Glutamatergic neuron (in vitro differentiated cells): ENCODE measurements at regions not wholly inside any gene's neighbourhood (a gene's known extent, or its start where the extent isn't known, plus 50 kb on each side); places are given as distances from the start of the nearest gene placed in this dataset.

Source experiments
- DNase-seq: peaks from one replicate; pipeline ENCODE4 v3.0.0; 2022
- H3K27ac Mint-ChIP-seq: one replicate; pipeline ENCODE4 v1.8.0; 2020; ENCODE audit warnings: mild to moderate bottlenecking, mixed read lengths, inconsistent platforms; ENCODE audit not compliant: unreplicated experiment
- H3K27me3 Mint-ChIP-seq: one replicate; pipeline ENCODE4 v1.8.0; 2020; ENCODE audit warnings: mild to moderate bottlenecking, moderate library complexity, mixed read lengths, inconsistent platforms; ENCODE audit not compliant: unreplicated experiment
- H3K36me3 Mint-ChIP-seq: one replicate; pipeline ENCODE4 v1.8.0; 2020; ENCODE audit warnings: mild to moderate bottlenecking, mixed read lengths, inconsistent platforms; ENCODE audit not compliant: unreplicated experiment
- H3K4me1 Mint-ChIP-seq: one replicate; pipeline ENCODE4 v1.8.0; 2020; ENCODE audit warnings: mild to moderate bottlenecking, low read depth, mixed read lengths, inconsistent platforms; ENCODE audit not compliant: unreplicated experiment
- H3K4me3 Mint-ChIP-seq: one replicate; pipeline ENCODE4 v1.8.0; 2020; ENCODE audit warnings: mild to moderate bottlenecking, mixed read lengths, inconsistent platforms; ENCODE audit not compliant: unreplicated experiment
- H3K9me3 Mint-ChIP-seq: one replicate; pipeline ENCODE4 v1.8.0; 2020; ENCODE audit warnings: mild to moderate bottlenecking, moderate library complexity, mixed read lengths, inconsistent platforms; ENCODE audit not compliant: unreplicated experiment
- TF ChIP-seq, protein P1 (sequence below): fragments of 200-600 bp; sonication (generic); IDR thresholded peaks from one replicate; pipeline ENCODE4 v1.5.0; 2021; ENCODE audit not compliant: partially characterized antibody, unreplicated experiment

DNA sequence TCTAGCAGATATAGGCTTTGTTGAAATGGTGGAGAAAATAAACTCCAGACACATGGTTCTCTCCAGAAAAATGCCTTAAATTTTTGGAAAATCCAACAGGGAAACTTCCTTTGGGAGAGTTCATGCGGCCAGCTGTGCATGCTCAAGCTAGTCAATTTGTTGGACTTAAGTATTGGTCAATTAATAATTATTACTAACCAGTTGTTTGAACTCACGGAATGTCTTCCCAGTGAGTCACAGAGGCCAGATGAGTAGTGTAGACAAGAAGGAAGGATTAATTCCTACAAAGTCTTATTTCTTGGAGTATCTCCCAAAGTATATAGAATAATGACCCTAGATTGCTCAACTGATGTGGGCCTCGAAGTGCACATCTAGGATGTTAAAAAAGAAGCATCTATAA lies 103.6 kb downstream of the MACIR start:
- Mint-ChIP-seq H3K4me3 (no peak overlapping the region), H3K27ac (no peak overlapping the region), H3K4me1 (peaks cover 1% of the 10 kb centered on the region), H3K27me3 (no peaks in the 10 kb centered on the region), H3K9me3 (no peaks in the 10 kb centered on the region), H3K36me3 (no peaks in the 10 kb centered on the region)
- DNase-seq: no peak
- TF ChIP-seq, protein P1, sequence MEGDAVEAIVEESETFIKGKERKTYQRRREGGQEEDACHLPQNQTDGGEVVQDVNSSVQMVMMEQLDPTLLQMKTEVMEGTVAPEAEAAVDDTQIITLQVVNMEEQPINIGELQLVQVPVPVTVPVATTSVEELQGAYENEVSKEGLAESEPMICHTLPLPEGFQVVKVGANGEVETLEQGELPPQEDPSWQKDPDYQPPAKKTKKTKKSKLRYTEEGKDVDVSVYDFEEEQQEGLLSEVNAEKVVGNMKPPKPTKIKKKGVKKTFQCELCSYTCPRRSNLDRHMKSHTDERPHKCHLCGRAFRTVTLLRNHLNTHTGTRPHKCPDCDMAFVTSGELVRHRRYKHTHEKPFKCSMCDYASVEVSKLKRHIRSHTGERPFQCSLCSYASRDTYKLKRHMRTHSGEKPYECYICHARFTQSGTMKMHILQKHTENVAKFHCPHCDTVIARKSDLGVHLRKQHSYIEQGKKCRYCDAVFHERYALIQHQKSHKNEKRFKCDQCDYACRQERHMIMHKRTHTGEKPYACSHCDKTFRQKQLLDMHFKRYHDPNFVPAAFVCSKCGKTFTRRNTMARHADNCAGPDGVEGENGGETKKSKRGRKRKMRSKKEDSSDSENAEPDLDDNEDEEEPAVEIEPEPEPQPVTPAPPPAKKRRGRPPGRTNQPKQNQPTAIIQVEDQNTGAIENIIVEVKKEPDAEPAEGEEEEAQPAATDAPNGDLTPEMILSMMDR: no peak

- H3K27me3 Mint-ChIP-seq: no peaks in the 10 kb centered on the region
- no peaks in the 10 kb centered on the region for H3K36me3 Mint-ChIP-seq
- peaks cover 1% of the 10 kb centered on the region for H3K4me1 Mint-ChIP-seq
- no peak overlapping the region for H3K27ac Mint-ChIP-seq
- no peak overlapping the region for H3K4me3 Mint-ChIP-seq
- DNase-seq: no peak
- TF ChIP-seq, protein P1: no peak
- H3K9me3 Mint-ChIP-seq: no peaks in the 10 kb centered on the region
Observed at GRCh38 chr5:103360475-103360874, 101.9 kb downstream of the MACIR start.

- Mint-ChIP-seq H3K27ac (no peak overlapping the region), H3K9me3 (no peaks in the 10 kb centered on the region), H3K36me3 (no peaks in the 10 kb centered on the region), H3K27me3 (no peaks in the 10 kb centered on the region), H3K4me1 (peaks cover 1% of the 10 kb centered on the region), H3K4me3 (no peak overlapping the region)
- TF ChIP-seq, protein P1: no peak
- no peak for DNase-seq
Observed at GRCh38 chr5:103358305-103358995, 99.9 kb downstream of the MACIR start.

DNA sequence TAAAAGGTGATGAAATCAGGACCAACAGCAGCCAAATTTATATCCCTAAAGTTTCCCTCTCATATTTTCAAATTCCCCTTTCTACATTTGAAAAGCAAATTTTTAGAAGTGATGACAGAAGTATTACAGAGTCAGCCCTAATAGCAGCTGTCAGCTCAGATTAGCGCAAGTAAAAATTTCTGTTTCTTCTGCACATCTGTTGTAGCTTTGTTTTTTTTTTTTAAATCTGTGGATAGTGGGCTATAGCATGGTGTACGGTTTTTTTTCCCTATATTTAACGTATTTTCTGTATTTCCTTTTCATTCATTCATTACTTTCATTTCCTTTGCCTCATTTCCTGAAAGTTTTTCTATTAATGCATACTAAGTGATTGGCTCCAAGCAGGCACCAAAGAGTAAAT lies 99.1 kb downstream of the MACIR start:
- no peaks in the 10 kb centered on the region for H3K27me3 Mint-ChIP-seq

More for the DNA sequence above, 99.1 kb downstream of the MACIR start:
- TF ChIP-seq, protein P1: no peak
- no peak for DNase-seq
- Mint-ChIP-seq H3K27ac (no peak overlapping the region), H3K4me1 (peaks cover 1% of the 10 kb centered on the region), H3K9me3 (no peaks in the 10 kb centered on the region), H3K36me3 (no peaks in the 10 kb centered on the region), H3K4me3 (no peak overlapping the region)
